Stimulated activated CD4-positive, alpha-beta T cell treated with anti-CD3 and anti-CD28 coated beads, Interleukin-1b, Interleukin-23, amount 100 ng/mL, for 4 hours (primary cell): ENCODE measurements at regions not wholly inside any gene's neighbourhood (a gene's known extent, or its start where the extent isn't known, plus 50 kb on each side); places are given as distances from the start of the nearest gene placed in this dataset.

Experiments used
- DNase-seq, 2 donors: peaks; one replicate each; pipeline ENCODE4 v3.0.0-alpha.2; 2020; ENCODE audit warnings: low read depth in 2 of 2

- no peak for DNase-seq
Observed at GRCh38 chr6:44559486-44560270, 172.2 kb downstream of the CDC5L start.

GRCh38 chr6:44560458-44561059, 173.1 kb downstream of the CDC5L start:
- no peak for DNase-seq

- DNase-seq: no peak
Observed at GRCh38 chr6:44561060-44561623, 173.6 kb downstream of the CDC5L start.

- no peak for DNase-seq
Observed at GRCh38 chr6:44561832-44562665, 174.5 kb downstream of the CDC5L start.

- DNase-seq: no peak
Observed at GRCh38 chr6:44563397-44563796, 175.9 kb downstream of the CDC5L start.

GRCh38 chr6:44564906-44565524, 177.5 kb downstream of the CDC5L start:
- DNase-seq: no peak

GRCh38 chr6:44567406-44567805, 179.9 kb downstream of the CDC5L start:
- no peak for DNase-seq

GRCh38 chr6:44569131-44569530, 181.6 kb downstream of the CDC5L start:
- DNase-seq: no peak

- DNase-seq: no peak
Observed at GRCh38 chr6:44569931-44570385, 182.5 kb downstream of the CDC5L start.

GRCh38 chr6:44571510-44571909, 184.0 kb downstream of the CDC5L start:
- DNase-seq: no peak

- no peak for DNase-seq
Observed at GRCh38 chr6:44572346-44572745, 184.8 kb downstream of the CDC5L start.

- no peak for DNase-seq
Observed at GRCh38 chr6:44575644-44576043, 188.1 kb downstream of the CDC5L start.

GRCh38 chr6:44576132-44576631, 188.7 kb downstream of the CDC5L start:
- DNase-seq: no peak

- no peak for DNase-seq
Observed at GRCh38 chr6:44580901-44581300, 193.4 kb downstream of the CDC5L start.

GRCh38 chr6:44582930-44583329, 195.4 kb downstream of the CDC5L start:
- DNase-seq: no peak

GRCh38 chr6:44590471-44590870, 203.0 kb downstream of the CDC5L start:
- DNase-seq: no peak

- DNase-seq: peak; percentile 33 to 38
Observed at GRCh38 chr6:44593539-44593944, 206.0 kb downstream of the CDC5L start.

GRCh38 chr6:44594481-44594880, 207.0 kb downstream of the CDC5L start:
- no peak for DNase-seq

GRCh38 chr6:44598679-44599078, 211.2 kb downstream of the CDC5L start:
- DNase-seq: no peak

- DNase-seq: no peak
Observed at GRCh38 chr6:44599672-44600071, 212.2 kb downstream of the CDC5L start.

GRCh38 chr6:44603044-44603686, 215.7 kb downstream of the CDC5L start:
- no peak for DNase-seq
